ENCODE measurements at regions not wholly inside any gene's neighbourhood (a gene's known extent, or its start where the extent isn't known, plus 50 kb on each side); places are given as distances from the start of the nearest gene placed in this dataset.
A peak's percentile ranks its signal among the peaks of the same experiment; 100 is the strongest.

DNA sequence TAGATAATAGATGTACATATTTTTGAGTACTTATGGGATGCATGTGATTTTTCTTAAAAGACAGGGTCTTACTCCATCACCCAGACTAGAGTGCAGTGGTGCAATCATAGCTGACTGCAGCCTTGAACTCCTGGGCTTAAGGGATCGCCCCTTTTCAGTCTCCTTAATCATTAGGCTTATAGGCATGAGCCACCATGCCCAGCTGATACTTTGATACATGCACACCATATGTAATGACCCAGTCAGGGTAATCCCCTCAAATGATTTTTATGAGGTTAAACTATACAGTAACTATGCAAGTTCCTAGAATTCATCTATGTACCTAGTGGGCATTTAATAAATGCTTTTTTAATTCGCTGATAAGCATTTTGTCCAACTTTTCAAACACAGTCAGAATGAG lies 292.3 kb downstream of the DTWD2 start:
- H3K4me1 ChIP-seq (ENCODE audit: control insufficient read depth in 5 of 5, insufficient read depth in 5 of 5, low read length in 5 of 5) = no peaks in the 10 kb centered on the region
- H3K9me3 ChIP-seq (ENCODE audit: control insufficient read depth in 4 of 4, insufficient read depth in 3 of 4, low read length in 3 of 4) = no peaks in the 10 kb centered on the region
- TF ChIP-seq, protein P1, sequence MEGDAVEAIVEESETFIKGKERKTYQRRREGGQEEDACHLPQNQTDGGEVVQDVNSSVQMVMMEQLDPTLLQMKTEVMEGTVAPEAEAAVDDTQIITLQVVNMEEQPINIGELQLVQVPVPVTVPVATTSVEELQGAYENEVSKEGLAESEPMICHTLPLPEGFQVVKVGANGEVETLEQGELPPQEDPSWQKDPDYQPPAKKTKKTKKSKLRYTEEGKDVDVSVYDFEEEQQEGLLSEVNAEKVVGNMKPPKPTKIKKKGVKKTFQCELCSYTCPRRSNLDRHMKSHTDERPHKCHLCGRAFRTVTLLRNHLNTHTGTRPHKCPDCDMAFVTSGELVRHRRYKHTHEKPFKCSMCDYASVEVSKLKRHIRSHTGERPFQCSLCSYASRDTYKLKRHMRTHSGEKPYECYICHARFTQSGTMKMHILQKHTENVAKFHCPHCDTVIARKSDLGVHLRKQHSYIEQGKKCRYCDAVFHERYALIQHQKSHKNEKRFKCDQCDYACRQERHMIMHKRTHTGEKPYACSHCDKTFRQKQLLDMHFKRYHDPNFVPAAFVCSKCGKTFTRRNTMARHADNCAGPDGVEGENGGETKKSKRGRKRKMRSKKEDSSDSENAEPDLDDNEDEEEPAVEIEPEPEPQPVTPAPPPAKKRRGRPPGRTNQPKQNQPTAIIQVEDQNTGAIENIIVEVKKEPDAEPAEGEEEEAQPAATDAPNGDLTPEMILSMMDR (IDR thresholded peaks at IDR 0.05; ENCODE audit: control extremely low read depth, extremely low read depth) = no peak
- no peaks in the 10 kb centered on the region for H3K36me3 ChIP-seq (ENCODE audit: control insufficient read depth in 4 of 4, insufficient read depth in 4 of 4, low read length in 4 of 4)
- no peak overlapping the region for H3K9ac ChIP-seq (ENCODE audit: insufficient read depth in 1 of 2, low read length in 2 of 2)
- ATAC-seq (ENCODE audit: insufficient read depth, low FRiP score) = no peak
- DNase-seq = no peak
- H3K27me3 ChIP-seq (ENCODE audit: control insufficient read depth in 3 of 3, insufficient read depth in 3 of 3, low read length in 2 of 3) = no peaks in the 10 kb centered on the region
- WGBS, 2 donors = 84 to 94% methylated on average over 2 of the region's 2 CpGs
- no peak overlapping the region for H3K27ac ChIP-seq (ENCODE audit: low read depth in 1 of 2, low read length in 1 of 2)
- H3K4me3 ChIP-seq = no peak overlapping the region

DNA sequence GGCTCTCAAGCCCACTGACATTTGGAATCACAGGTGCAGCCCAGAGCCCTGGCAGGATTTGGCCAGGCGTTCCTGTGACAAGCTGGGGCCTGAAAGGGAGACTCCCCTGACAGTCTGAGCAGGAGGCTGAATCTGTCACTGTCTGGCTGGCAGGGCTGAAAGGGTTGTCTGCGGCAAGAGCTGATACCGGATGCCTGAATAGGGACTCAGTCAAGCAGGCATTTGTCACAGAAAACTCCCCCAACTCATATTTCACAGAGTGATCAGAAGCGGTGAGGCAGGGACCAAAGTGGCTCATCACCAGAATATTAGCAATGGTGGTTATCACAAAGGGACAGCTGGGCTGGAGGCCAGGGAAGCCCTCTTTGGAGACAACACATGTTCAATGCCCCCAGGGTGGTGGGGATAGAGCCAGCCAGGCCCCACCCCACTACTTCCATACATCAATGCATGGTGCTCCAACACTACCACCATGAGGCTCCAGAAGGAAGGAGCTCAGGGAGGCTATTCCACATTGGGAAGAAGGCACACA lies 295.5 kb downstream of the DTWD2 start:
- ATAC-seq (ENCODE audit: insufficient read depth, low FRiP score) (no peak), DNase-seq (no peak)
- no peak overlapping the region for H3K9ac ChIP-seq (ENCODE audit: insufficient read depth in 1 of 2, low read length in 2 of 2)
- no peaks in the 10 kb centered on the region for H3K27me3 ChIP-seq (ENCODE audit: control insufficient read depth in 3 of 3, insufficient read depth in 3 of 3, low read length in 2 of 3)
- TF ChIP-seq, protein P1 (IDR thresholded peaks at IDR 0.05; ENCODE audit: control extremely low read depth, extremely low read depth) = no peak
- H3K36me3 ChIP-seq (ENCODE audit: control insufficient read depth in 4 of 4, insufficient read depth in 4 of 4, low read length in 4 of 4) = no peaks in the 10 kb centered on the region
- no peak overlapping the region for H3K27ac ChIP-seq (ENCODE audit: low read depth in 1 of 2, low read length in 1 of 2)
- H3K9me3 ChIP-seq (ENCODE audit: control insufficient read depth in 4 of 4, insufficient read depth in 3 of 4, low read length in 3 of 4) = no peaks in the 10 kb centered on the region
- 78 to 86% methylated on average over 4 of the region's 4 CpGs for WGBS, 2 donors
- no peak overlapping the region for H3K4me3 ChIP-seq
- no peaks in the 10 kb centered on the region for H3K4me1 ChIP-seq (ENCODE audit: control insufficient read depth in 5 of 5, insufficient read depth in 5 of 5, low read length in 5 of 5)

DNA sequence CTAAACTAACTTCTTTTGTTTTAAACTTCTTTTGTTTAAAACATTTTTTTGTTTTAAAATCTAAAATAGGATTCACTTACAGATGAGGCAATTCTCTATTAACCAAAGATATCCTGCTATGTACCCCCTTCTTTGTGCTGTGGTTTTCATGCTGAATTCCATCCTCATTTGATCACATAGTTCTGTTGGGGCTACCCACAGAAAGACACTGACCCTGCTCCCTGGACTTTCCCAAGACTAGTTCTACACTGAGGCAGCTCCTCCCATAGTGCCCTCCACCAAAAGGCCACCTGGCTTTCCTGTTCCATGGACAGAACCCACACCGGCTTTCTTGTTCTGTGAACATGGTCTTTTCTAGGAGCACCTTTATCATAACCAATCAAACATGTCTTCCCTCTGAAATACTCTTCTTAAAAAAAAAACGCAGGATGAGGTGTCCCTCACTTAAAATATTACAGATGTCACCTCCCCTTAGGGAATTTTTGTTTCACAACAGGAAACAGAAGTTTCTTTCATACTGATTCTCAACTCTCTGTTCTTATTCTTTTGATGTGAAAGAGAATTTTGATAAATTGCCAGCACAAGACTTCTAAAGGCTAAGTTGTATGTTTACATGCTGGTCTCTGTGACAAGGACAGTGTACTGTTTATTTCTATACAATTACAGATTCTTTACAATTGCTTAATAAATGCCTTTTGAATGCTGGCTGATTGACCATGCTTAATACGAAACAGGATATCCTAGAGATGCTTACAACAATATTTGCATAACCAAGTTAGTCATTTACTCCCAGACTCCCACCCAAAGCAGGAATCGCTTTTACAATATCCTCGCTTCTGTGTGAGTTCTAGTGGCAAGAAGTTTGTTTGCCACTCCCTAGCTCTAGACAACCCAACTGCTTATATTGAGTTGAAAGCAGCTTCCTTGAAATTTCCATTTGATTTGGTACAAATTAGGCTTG lies 300.4 kb downstream of the DTWD2 start:
- H3K27ac ChIP-seq (ENCODE audit: low read depth in 1 of 2, low read length in 1 of 2) = no peak overlapping the region
- no peak overlapping the region for H3K4me3 ChIP-seq
- no peaks in the 10 kb centered on the region for H3K27me3 ChIP-seq (ENCODE audit: control insufficient read depth in 3 of 3, insufficient read depth in 3 of 3, low read length in 2 of 3)
- H3K36me3 ChIP-seq (ENCODE audit: control insufficient read depth in 4 of 4, insufficient read depth in 4 of 4, low read length in 4 of 4) = no peaks in the 10 kb centered on the region
- H3K4me1 ChIP-seq (ENCODE audit: control insufficient read depth in 5 of 5, insufficient read depth in 5 of 5, low read length in 5 of 5) = peaks cover 0 to under 1% (median 0%) of the 10 kb centered on the region in 5 donors
- ATAC-seq (ENCODE audit: insufficient read depth, low FRiP score) (no peak), DNase-seq (peak in 2 of 3 donors; percentile 7 to 28)
- WGBS, 2 donors = 64 to 65% methylated on average over 5 of the region's 5 CpGs
- no peaks in the 10 kb centered on the region for H3K9me3 ChIP-seq (ENCODE audit: control insufficient read depth in 4 of 4, insufficient read depth in 3 of 4, low read length in 3 of 4)
- H3K9ac ChIP-seq (ENCODE audit: insufficient read depth in 1 of 2, low read length in 2 of 2) = no peak overlapping the region
- TF ChIP-seq, protein P1 (IDR thresholded peaks at IDR 0.05; ENCODE audit: control extremely low read depth, extremely low read depth) = no peak
